ENCODE measurements at regions not wholly inside any gene's neighbourhood (a gene's known extent, or its start where the extent isn't known, plus 50 kb on each side); places are given as distances from the start of the nearest gene placed in this dataset.

- H3K9me3 ChIP-seq (ENCODE audit: control insufficient read depth in 1 of 2, insufficient read depth in 1 of 2, low read depth in 1 of 2, low read length in 2 of 2) = no peaks in the 10 kb centered on the region
- POLR2A ChIA-PET = no interaction called here
- H4K20me1 ChIP-seq (ENCODE audit: insufficient read depth) = no peaks in the 10 kb centered on the region
- no peak overlapping the region for H3K4me3 ChIP-seq (replicated peaks in 1 of 2; ENCODE audit: low read depth in 1 of 2, low read length in 2 of 2)
- no peak overlapping the region for H3K4me2 ChIP-seq (ENCODE audit: low read length)
- no peaks in the 10 kb centered on the region for H3K9me2 ChIP-seq (ENCODE audit: insufficient read depth)
- ATAC-seq = no peak
- no peak for DNase-seq (ENCODE audit: low read depth, low spot score)
- RAD21 ChIA-PET (ENCODE audit: low non-redundant PET in 1 of 2, low total read pairs in 2 of 2, uncharacterized antibody in 2 of 2, unreplicated experiment in 2 of 2) = no interaction called here
- no peaks in the 10 kb centered on the region for H3K79me2 ChIP-seq (ENCODE audit: insufficient read depth, low read length)
- TF ChIP-seq FOSL1 (IDR thresholded peaks at IDR 0.05; ENCODE audit: low read depth) (no peak), EZH2 (IDR thresholded peaks at IDR 0.05) (no peak), ZFX (IDR thresholded peaks at IDR 0.05) (no peak), CEBPB (IDR thresholded peaks at IDR 0.05; ENCODE audit: low read depth) (no peak), TCF7L2 (IDR thresholded peaks at IDR 0.05; ENCODE audit: borderline replicate concordance, extremely low read depth, insufficient read depth, insufficient read length) (no peak), ELF1 (IDR thresholded peaks at IDR 0.05; ENCODE audit: borderline replicate concordance, low read depth) (no peak), CBX3 (IDR thresholded peaks at IDR 0.05; ENCODE audit: low read depth) (no peak), ZNF274 (IDR thresholded peaks at IDR 0.05; ENCODE audit: low read depth, low read length) (no peak), POLR2A (IDR thresholded peaks at IDR 0.05; ENCODE audit: borderline replicate concordance, extremely low read depth, insufficient read depth, insufficient read length) (no peak), SIN3A (IDR thresholded peaks at IDR 0.05; ENCODE audit: low read depth) (no peak)
- no peak overlapping the region for H3K27ac ChIP-seq (ENCODE audit: low read depth, low read length)
- intact Hi-C loops (cut with micrococcal nuclease) = no loop called here
- no peak overlapping the region for H3K9ac ChIP-seq (ENCODE audit: low read length)
- no TSS peak for BruUV-seq (replicated peaks)
- no peak overlapping the region for H2AFZ ChIP-seq (ENCODE audit: low read depth, low read length, poor library complexity, severe bottlenecking)
- peaks cover 0 to 4% of the 10 kb centered on the region in 2 experiments; a peak in 3 of 4 replicates for H3K4me1 ChIP-seq (ENCODE audit: control insufficient read depth in 1 of 2, insufficient read depth in 2 of 2, low read length in 2 of 2)
- CTCF ChIA-PET = no interaction called here
- no peaks in the 10 kb centered on the region for H3K36me3 ChIP-seq (ENCODE audit: control insufficient read depth in 1 of 2, insufficient read depth in 2 of 2, low read length in 2 of 2)
- no peaks in the 10 kb centered on the region for H3K27me3 ChIP-seq (ENCODE audit: insufficient read depth, low read length)
These were observed 272.7 kb downstream of the PARN start for GRCh38 chr16:14357328-14357727.

GRCh38 chr16:14356064-14356463 is 274.0 kb downstream of the PARN start:
- H3K9me3 ChIP-seq (ENCODE audit: control insufficient read depth in 1 of 2, insufficient read depth in 1 of 2, low read depth in 1 of 2, low read length in 2 of 2) = no peaks in the 10 kb centered on the region
- H3K36me3 ChIP-seq (ENCODE audit: control insufficient read depth in 1 of 2, insufficient read depth in 2 of 2, low read length in 2 of 2) = no peaks in the 10 kb centered on the region
- no peak overlapping the region for H2AFZ ChIP-seq (ENCODE audit: low read depth, low read length, poor library complexity, severe bottlenecking)
- no peaks in the 10 kb centered on the region for H3K79me2 ChIP-seq (ENCODE audit: insufficient read depth, low read length)
- ChIA-PET CTCF (no interaction called here), POLR2A (no interaction called here), RAD21 (ENCODE audit: low non-redundant PET in 1 of 2, low total read pairs in 2 of 2, uncharacterized antibody in 2 of 2, unreplicated experiment in 2 of 2) (no interaction called here)
- no peak overlapping the region for H3K27ac ChIP-seq (ENCODE audit: low read depth, low read length)
- intact Hi-C loops (cut with micrococcal nuclease) = no loop called here
- H3K27me3 ChIP-seq (ENCODE audit: insufficient read depth, low read length) = no peaks in the 10 kb centered on the region
- TF ChIP-seq REST (IDR thresholded peaks at IDR 0.05; ENCODE audit: low read depth) (no peak), ZBTB33 (IDR thresholded peaks at IDR 0.05; ENCODE audit: extremely low read depth, insufficient replicate concordance, low read length) (no peak)
- H4K20me1 ChIP-seq (ENCODE audit: insufficient read depth) = no peaks in the 10 kb centered on the region
- BruUV-seq (replicated peaks) = no TSS peak
- H3K4me3 ChIP-seq (replicated peaks in 1 of 2; ENCODE audit: low read depth in 1 of 2, low read length in 2 of 2) = no peak overlapping the region
- no peaks in the 10 kb centered on the region for H3K9me2 ChIP-seq (ENCODE audit: insufficient read depth)
- no peak for DNase-seq (ENCODE audit: low read depth, low spot score)
- peaks cover 0 to 4% of the 10 kb centered on the region in 2 experiments; a peak in 3 of 4 replicates for H3K4me1 ChIP-seq (ENCODE audit: control insufficient read depth in 1 of 2, insufficient read depth in 2 of 2, low read length in 2 of 2)
- ATAC-seq = no peak
- H3K9ac ChIP-seq (ENCODE audit: low read length) = no peak overlapping the region
- no peak overlapping the region for H3K4me2 ChIP-seq (ENCODE audit: low read length)
